ENCODE measurements at regions not wholly inside any gene's neighbourhood (a gene's known extent, or its start where the extent isn't known, plus 50 kb on each side); places are given as distances from the start of the nearest gene placed in this dataset.
A peak's percentile ranks its signal among the peaks of the same experiment; 100 is the strongest.

GRCh38 chr2:18799397-18799796, 210.0 kb upstream of the NT5C1B start:
- TF ChIP-seq POLR2A (IDR thresholded peaks at IDR 0.05), result no peak
- TF ChIP-seq CTCF (IDR thresholded peaks at IDR 0.05), result no peak
- Histone ChIP-seq H3K4me3 (no peak overlapping the region), H3K4me1 (no peaks in the 10 kb centered on the region), H3K27ac (no peak overlapping the region), H3K27me3 (no peaks in the 10 kb centered on the region), H3K36me3 (no peaks in the 10 kb centered on the region), H3K9me3 (no peaks in the 10 kb centered on the region)
- DNase-seq (no peak), ATAC-seq (no peak)
- intact Hi-C loops (cut with DNase I), result no loop called here
- 94 to 99% (median 96%) methylated on average over 2 of the region's 2 CpGs for WGBS, 4 donors

DNA sequence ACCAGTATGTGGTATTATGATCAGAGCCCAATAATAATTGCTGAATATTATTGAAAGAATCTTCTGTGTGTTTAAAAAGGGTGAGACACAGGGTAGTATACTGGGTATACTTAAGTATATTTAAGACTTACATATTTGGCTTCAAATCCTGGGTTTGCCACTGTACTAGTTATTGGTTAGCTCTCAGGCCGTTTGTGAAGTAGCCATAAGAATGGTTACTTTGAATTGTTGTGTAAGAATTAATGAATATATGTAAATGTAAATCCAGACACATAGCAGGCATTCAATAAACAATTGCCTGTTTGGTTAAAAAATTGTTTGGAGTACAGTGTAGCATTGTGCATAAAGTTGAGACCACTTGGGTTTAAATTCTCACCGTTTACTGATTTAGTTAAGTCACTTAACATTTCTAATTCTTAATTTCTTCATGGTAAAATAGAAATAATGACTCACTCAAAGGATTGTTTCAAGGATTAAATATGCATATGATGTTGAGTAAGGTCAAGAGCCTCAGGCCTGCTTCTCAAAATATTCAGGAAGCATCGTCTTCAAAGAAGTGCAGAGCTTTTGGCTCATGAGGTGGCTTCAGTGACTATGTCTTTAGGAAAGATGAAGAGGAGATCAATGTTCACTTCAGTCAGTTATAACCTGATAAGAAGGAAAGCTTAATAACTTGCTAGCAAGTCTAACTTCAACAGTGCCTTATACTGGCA, 207.9 kb upstream of the NT5C1B start:
- Histone ChIP-seq H3K27ac (no peak overlapping the region), H3K9me3 (no peaks in the 10 kb centered on the region), H3K36me3 (no peaks in the 10 kb centered on the region), H3K4me1 (peaks cover 0 to 10% (median 0%) of the 10 kb centered on the region in 12 donors), H3K4me3 (no peak overlapping the region), H3K27me3 (no peaks in the 10 kb centered on the region)
- no peak for DNase-seq
- intact Hi-C loops (cut with DNase I), result no loop called here
- no peak for ATAC-seq
- TF ChIP-seq CTCF (IDR thresholded peaks at IDR 0.05) (no peak), POLR2A (IDR thresholded peaks at IDR 0.05) (no peak)
- WGBS, 4 donors, result 91 to 96% (median 94%) methylated on average over 3 of the region's 3 CpGs

DNA sequence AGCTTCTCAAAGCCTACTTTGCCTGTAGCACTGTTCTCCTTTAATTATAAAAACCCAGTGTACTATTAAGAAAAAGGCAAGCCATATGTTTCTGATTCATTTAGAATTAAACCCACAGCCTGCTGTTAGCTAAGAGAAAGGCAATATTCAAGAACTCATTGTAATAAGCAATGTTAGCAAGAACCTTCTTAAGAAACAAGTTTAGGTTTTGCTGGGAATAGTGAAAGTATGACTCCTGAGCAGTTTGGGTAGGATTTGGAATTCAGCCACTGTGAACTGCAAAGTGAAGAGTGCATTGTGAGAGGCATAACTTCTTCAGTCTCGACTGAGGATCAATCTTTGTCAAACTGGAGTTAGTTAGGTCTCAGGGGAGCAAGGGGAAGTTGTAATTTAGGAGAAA, 206.5 kb upstream of the NT5C1B start:
- Histone ChIP-seq H3K27me3 (no peaks in the 10 kb centered on the region), H3K36me3 (no peaks in the 10 kb centered on the region), H3K4me3 (no peak overlapping the region), H3K9me3 (no peaks in the 10 kb centered on the region), H3K4me1 (peaks cover 0 to 14% (median 0%) of the 10 kb centered on the region in 12 donors), H3K27ac (no peak overlapping the region)
- 37 to 54% (median 46%) methylated on average over 1 of the region's 1 CpG for WGBS, 4 donors
- DNase-seq (no peak), ATAC-seq (no peak)
- no peak for TF ChIP-seq POLR2A (IDR thresholded peaks at IDR 0.05)
- TF ChIP-seq CTCF (IDR thresholded peaks at IDR 0.05), result no peak
- intact Hi-C loops (cut with DNase I), result no loop called here

DNA sequence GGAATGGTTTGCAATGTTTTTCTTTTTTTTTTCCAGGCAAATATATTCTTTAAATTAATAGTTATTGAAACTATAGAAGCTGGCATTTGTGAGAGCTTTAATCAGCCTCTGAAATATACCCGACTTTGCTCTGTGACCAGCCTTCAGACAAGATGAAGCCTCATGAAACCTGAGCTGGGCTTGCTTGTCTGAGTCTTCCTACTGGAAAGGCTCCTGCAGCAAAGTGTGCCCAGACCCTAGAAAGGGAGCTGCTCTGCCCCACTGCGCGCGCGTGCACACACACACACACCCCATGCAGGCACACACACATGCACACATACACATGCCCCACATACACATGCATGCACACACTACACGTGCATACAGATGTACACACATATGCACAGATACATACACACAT, 203.3 kb upstream of the NT5C1B start:
- Histone ChIP-seq H3K27me3 (no peaks in the 10 kb centered on the region), H3K36me3 (no peaks in the 10 kb centered on the region), H3K9me3 (no peaks in the 10 kb centered on the region), H3K27ac (peak overlapping the region in 1 of 12 donors; percentile 57), H3K4me1 (peaks cover 0 to 26% (median 5%) of the 10 kb centered on the region in 12 donors), H3K4me3 (no peak overlapping the region)
- intact Hi-C loops (cut with DNase I), result no loop called here
- DNase-seq, result no peak
- no peak for TF ChIP-seq CTCF (IDR thresholded peaks at IDR 0.05)
- TF ChIP-seq POLR2A (IDR thresholded peaks at IDR 0.05), result no peak
- 84 to 95% (median 94%) methylated on average over 6 of the region's 6 CpGs for WGBS, 4 donors
- ATAC-seq, result no peak

Data from heart left ventricle (tissue), 16 donors.